GM12878 (cell line): ENCODE measurements at regions not wholly inside any gene's neighbourhood (a gene's known extent, or its start where the extent isn't known, plus 50 kb on each side); places are given as distances from the start of the nearest gene placed in this dataset.

ENCODE experiments used
- ATAC-seq: fragments of 200-7000 bp; cut with Tn5 transposase; 3 replicates; pipeline ENCODE4 v1.9.1; 2020; ENCODE audit warnings: mild to moderate bottlenecking, moderate library complexity
- BruUV-seq: library from RNA; stranded (reverse); fragments of 400-500 nt; replicated peaks from 2 replicates; lab custom pipeline; 2021; lab: Mats Ljungman, UMichigan
- CTCF ChIA-PET: fragments of 300-600 bp; sonication (Branson Sonifier 250); formaldehyde crosslinking; extraction: SDS; loops from one replicate; lab custom pipeline; 2021; ENCODE audit warnings: inconsistent platforms; lab: Yijun Ruan, JAX
- POLR2A ChIA-PET: fragments of 350-600 bp; formaldehyde crosslinking; extraction: SDS; loops from one replicate; lab custom pipeline; 2021; ENCODE audit warnings: inconsistent platforms; lab: Charles Lee
- RAD21 ChIA-PET: fragments of 300-600 bp; sonication (Branson Sonifier 250); formaldehyde crosslinking; loops from one replicate; lab custom pipeline; 2023; ENCODE audit warnings: antibody characterized with exemption; ENCODE audit not compliant: unreplicated experiment; lab: Charles Lee
- SMC1A ChIA-PET: fragments of 300-600 bp; sonication (Branson Sonifier 250); formaldehyde crosslinking; loops from one replicate; lab custom pipeline; 2023; ENCODE audit not compliant: unreplicated experiment, uncharacterized antibody; lab: Charles Lee
- DNase-seq: peaks from one replicate; pipeline ENCODE4 v3.0.0-alpha.2; 2011; ENCODE audit warnings: low read depth, low spot score
- FAIRE-seq: peaks from 3 replicates; lab custom pipeline; 2011; peaks lifted over from hg19 to GRCh38; lab: Jason Lieb, UNC
- H2AFZ ChIP-seq: 2 replicates; pipeline ENCODE4 v1.6.0; 2011; ENCODE audit warnings: low read depth, low read length, control low read depth; ENCODE audit not compliant: control insufficient read depth
- H3K27ac ChIP-seq: 2 replicates; pipeline ENCODE4 v1.5.1; 2011; ENCODE audit warnings: control low read depth; ENCODE audit not compliant: control insufficient read depth, insufficient read depth
- H3K27me3 ChIP-seq, 2 experiments: replicated peaks in 1 of 2; 2 replicates each; pipeline versions ENCODE4 v1.6.0 to v1.6.1; 2011; ENCODE audit warnings: low read length in 1 of 2; ENCODE audit not compliant: control insufficient read depth in 2 of 2, insufficient read depth in 2 of 2
- H3K36me3 ChIP-seq, 2 experiments: 2 replicates each; pipeline ENCODE4 v1.5.1; 2011; ENCODE audit warnings: low read length in 1 of 2; ENCODE audit not compliant: control insufficient read depth in 2 of 2, insufficient read depth in 2 of 2
- H3K4me1 ChIP-seq: 2 replicates; pipeline ENCODE4 v1.6.1; 2011; ENCODE audit warnings: mild to moderate bottlenecking, low read length, moderate library complexity, mixed read lengths; ENCODE audit not compliant: control insufficient read depth, insufficient read depth
- H3K4me2 ChIP-seq: 2 replicates; pipeline ENCODE4 v1.6.0; 2011; ENCODE audit warnings: control low read depth; ENCODE audit not compliant: control insufficient read depth, insufficient read depth
- H3K4me3 ChIP-seq: fragments of 200-600 bp; sonication (generic); 2 replicates; pipeline ENCODE4 v1.5.1; 2016
- H3K79me2 ChIP-seq: 2 replicates; pipeline ENCODE4 v1.6.0; 2011; ENCODE audit warnings: low read length; ENCODE audit not compliant: control insufficient read depth, insufficient read depth
- H3K9ac ChIP-seq: 2 replicates; pipeline ENCODE4 v1.8.0; 2011; ENCODE audit warnings: low read length, control low read depth, mixed read lengths; ENCODE audit not compliant: control insufficient read depth, insufficient read depth
- H3K9me3 ChIP-seq: replicated peaks from 3 replicates; pipeline ENCODE4 v1.5.1; 2011; ENCODE audit warnings: mild to moderate bottlenecking, low read length; ENCODE audit not compliant: control insufficient read depth, insufficient read depth
- H4K20me1 ChIP-seq: 2 replicates; pipeline ENCODE4 v1.6.0; 2011; ENCODE audit not compliant: control insufficient read depth, insufficient read depth
- BCL3 ChIP-seq: IDR thresholded peaks from 2 replicates; pipeline ENCODE4 v1.6.1; 2011; ENCODE audit warnings: borderline replicate concordance, low read depth, mild to moderate bottlenecking, moderate library complexity, low read length; ENCODE audit not compliant: insufficient read depth, poor library complexity, severe bottlenecking
- CEBPB ChIP-seq, 2 experiments: fragments of 150-350 bp in 1 of 2; IDR thresholded peaks; 2 replicates each; pipeline ENCODE4 v1.6.1; 2012 to 2014; ENCODE audit warnings: low read depth in 2 of 2, low read length in 2 of 2, borderline replicate concordance in 1 of 2, inconsistent platforms in 1 of 2
- CHD1 ChIP-seq: IDR thresholded peaks from 2 replicates; pipeline ENCODE4 v1.6.1; 2012; ENCODE audit warnings: low read depth, low read length, improper control_type of control experiment
- IRF4 ChIP-seq: IDR thresholded peaks from 2 replicates; pipeline ENCODE4 v1.6.1; 2011; ENCODE audit warnings: low read depth, low read length
- KAT2A ChIP-seq: conservative IDR thresholded peaks from 2 replicates; pipeline ENCODE4 v1.6.1; 2011; ENCODE audit warnings: low read depth, low read length; ENCODE audit not compliant: control insufficient read depth
- MTA2 ChIP-seq: fragments of 450-650 bp; IDR thresholded peaks from 2 replicates; pipeline ENCODE4 v1.6.1; 2016; ENCODE audit warnings: low read depth, mild to moderate bottlenecking, moderate library complexity
- NBN ChIP-seq: fragments of 450-650 bp; IDR thresholded peaks from 2 replicates; pipeline ENCODE4 v1.6.1; 2016
- SUZ12 ChIP-seq: fragments of 200-600 bp; sonication (generic); IDR thresholded peaks from one replicate; pipeline ENCODE4 v1.6.1; 2018; ENCODE audit warnings: antibody characterized with exemption, mild to moderate bottlenecking; ENCODE audit not compliant: unreplicated experiment
- WGBS: methylation state at CpG from one replicate; pipeline ENCODE4 v1.1.6; 2016; ENCODE audit warnings: low lambda C conversion rate; ENCODE audit not compliant: insufficient replicate concordance, insufficient coverage; ENCODE audit errors: missing lambda C conversion rate; 5-methylcytosine and 5-hydroxymethylcytosine counted together
- in situ Hi-C: fragments of 300-500 bp; cut with MboI; formaldehyde crosslinking; loops from 9 replicates; pipeline ENCODE4 v1.14.3; 2018; ENCODE audit warnings: mixed read lengths
- intact Hi-C: fragments of 100-400 bp; cut with micrococcal nuclease; formaldehyde crosslinking; loops from one replicate; pipeline ENCODE4 v1.14.2; 2022; ENCODE audit not compliant: unreplicated experiment

GRCh38 chr12:113638460-113638775 lies 166.7 kb upstream of the LHX5 start:
- ATAC-seq (no peak), FAIRE-seq (no peak), DNase-seq (no peak)
- Histone ChIP-seq H3K27me3 (peaks cover 0 to 2% of the 10 kb centered on the region in 2 experiments; a peak in 2 of 4 replicates), H3K9me3 (no peaks in the 10 kb centered on the region), H3K79me2 (no peaks in the 10 kb centered on the region), H2AFZ (no peak overlapping the region), H4K20me1 (no peaks in the 10 kb centered on the region), H3K4me1 (no peaks in the 10 kb centered on the region), H3K4me2 (no peak overlapping the region), H3K27ac (no peak overlapping the region), H3K36me3 (no peaks in the 10 kb centered on the region)
- ChIA-PET RAD21 (no interaction called here), POLR2A (no interaction called here), SMC1A (no interaction called here)
- no TSS peak for BruUV-seq
- in situ Hi-C loops (no loop called here), intact Hi-C loops (no loop called here)
- TF ChIP-seq IRF4 (no peak), BCL3 (no peak), KAT2A (no peak), NBN (no peak), CHD1 (no peak)
- TF ChIP-seq, all 136 proteins: peak for 0
- H3K9ac ChIP-seq: no peak overlapping the region
- CTCF ChIA-PET: no interaction called here
- H3K4me3 ChIP-seq: no peak overlapping the region
- WGBS: 48% methylated on average over 11 of the region's 11 CpGs

GRCh38 chr12:113634982-113635381 lies 163.3 kb upstream of the LHX5 start:
- no peaks in the 10 kb centered on the region for H4K20me1 ChIP-seq
- H2AFZ ChIP-seq: no peak overlapping the region
- FAIRE-seq (no peak), ATAC-seq (no peak), DNase-seq (no peak)
- no peak for TF ChIP-seq SUZ12
- TF ChIP-seq IRF4: no peak
- TF ChIP-seq CHD1: no peak
- no peak for TF ChIP-seq MTA2
- no peak for TF ChIP-seq CEBPB (IDR thresholded peaks at IDR 0.05; ENCODE audit: borderline replicate concordance in 1 of 2, low read depth in 2 of 2, low read length in 2 of 2)
- H3K4me1 ChIP-seq: no peaks in the 10 kb centered on the region
- 20% methylated on average over 8 of the region's 8 CpGs for WGBS
- no peaks in the 10 kb centered on the region for H3K79me2 ChIP-seq
- H3K27me3 ChIP-seq: no peaks in the 10 kb centered on the region
- H3K36me3 ChIP-seq: no peaks in the 10 kb centered on the region
- intact Hi-C loops (no loop called here), in situ Hi-C loops (no loop called here)
- no peak overlapping the region for H3K9ac ChIP-seq
- no peak overlapping the region for H3K4me2 ChIP-seq
- RAD21 ChIA-PET: no interaction called here
- no TSS peak for BruUV-seq
- no peak overlapping the region for H3K4me3 ChIP-seq
- SMC1A ChIA-PET: no interaction called here
- no peaks in the 10 kb centered on the region for H3K9me3 ChIP-seq
- CTCF ChIA-PET: interaction anchor here (0.7 kb wide), 1 partner anchor 655 kb away, joined by 3 read pairs; no protein-coding TSS in a partner anchor
- H3K27ac ChIP-seq: no peak overlapping the region
- POLR2A ChIA-PET: no interaction called here
